ENCODE measurements at regions not wholly inside any gene's neighbourhood (a gene's known extent, or its start where the extent isn't known, plus 50 kb on each side); places are given as distances from the start of the nearest gene placed in this dataset.

DNA sequence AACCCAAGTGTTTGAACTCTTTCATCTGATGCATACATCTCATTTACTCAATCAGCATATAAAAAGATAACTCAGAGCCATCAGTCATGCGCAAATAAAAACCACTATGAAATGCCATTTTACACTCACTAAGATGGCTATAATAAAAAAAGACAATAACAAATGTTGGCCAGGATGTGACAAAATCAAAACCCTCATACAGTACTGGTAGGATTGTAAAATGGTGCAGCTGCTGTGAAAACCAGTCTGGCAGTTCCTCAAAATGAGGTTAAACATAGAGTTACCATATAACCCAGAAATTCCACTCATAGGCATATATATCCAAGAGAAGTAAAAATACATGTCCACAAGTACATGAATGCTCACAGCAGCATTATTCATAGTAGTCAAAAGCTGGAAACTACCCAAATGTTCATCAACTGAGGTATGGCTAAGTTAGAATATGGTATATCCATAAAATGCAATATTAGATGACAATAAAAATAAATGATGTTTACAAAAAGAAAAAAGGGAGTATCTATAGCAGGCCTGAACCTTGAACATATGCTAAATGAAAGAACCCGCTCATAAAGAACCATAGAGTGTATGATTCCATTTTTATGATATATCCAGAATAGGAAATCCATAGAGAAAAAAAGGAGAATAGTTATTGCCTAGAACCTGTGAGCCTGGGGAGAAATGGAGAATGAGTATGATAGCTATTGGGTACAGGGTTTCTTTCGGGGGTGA is 265.1 kb downstream of the SIPA1L2 start (continued):
- TF ChIP-seq, protein P1, sequence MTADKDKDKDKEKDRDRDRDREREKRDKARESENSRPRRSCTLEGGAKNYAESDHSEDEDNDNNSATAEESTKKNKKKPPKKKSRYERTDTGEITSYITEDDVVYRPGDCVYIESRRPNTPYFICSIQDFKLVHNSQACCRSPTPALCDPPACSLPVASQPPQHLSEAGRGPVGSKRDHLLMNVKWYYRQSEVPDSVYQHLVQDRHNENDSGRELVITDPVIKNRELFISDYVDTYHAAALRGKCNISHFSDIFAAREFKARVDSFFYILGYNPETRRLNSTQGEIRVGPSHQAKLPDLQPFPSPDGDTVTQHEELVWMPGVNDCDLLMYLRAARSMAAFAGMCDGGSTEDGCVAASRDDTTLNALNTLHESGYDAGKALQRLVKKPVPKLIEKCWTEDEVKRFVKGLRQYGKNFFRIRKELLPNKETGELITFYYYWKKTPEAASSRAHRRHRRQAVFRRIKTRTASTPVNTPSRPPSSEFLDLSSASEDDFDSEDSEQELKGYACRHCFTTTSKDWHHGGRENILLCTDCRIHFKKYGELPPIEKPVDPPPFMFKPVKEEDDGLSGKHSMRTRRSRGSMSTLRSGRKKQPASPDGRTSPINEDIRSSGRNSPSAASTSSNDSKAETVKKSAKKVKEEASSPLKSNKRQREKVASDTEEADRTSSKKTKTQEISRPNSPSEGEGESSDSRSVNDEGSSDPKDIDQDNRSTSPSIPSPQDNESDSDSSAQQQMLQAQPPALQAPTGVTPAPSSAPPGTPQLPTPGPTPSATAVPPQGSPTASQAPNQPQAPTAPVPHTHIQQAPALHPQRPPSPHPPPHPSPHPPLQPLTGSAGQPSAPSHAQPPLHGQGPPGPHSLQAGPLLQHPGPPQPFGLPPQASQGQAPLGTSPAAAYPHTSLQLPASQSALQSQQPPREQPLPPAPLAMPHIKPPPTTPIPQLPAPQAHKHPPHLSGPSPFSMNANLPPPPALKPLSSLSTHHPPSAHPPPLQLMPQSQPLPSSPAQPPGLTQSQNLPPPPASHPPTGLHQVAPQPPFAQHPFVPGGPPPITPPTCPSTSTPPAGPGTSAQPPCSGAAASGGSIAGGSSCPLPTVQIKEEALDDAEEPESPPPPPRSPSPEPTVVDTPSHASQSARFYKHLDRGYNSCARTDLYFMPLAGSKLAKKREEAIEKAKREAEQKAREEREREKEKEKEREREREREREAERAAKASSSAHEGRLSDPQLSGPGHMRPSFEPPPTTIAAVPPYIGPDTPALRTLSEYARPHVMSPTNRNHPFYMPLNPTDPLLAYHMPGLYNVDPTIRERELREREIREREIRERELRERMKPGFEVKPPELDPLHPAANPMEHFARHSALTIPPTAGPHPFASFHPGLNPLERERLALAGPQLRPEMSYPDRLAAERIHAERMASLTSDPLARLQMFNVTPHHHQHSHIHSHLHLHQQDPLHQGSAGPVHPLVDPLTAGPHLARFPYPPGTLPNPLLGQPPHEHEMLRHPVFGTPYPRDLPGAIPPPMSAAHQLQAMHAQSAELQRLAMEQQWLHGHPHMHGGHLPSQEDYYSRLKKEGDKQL (CRISPR knock-in tag; IDR thresholded peaks at IDR 0.05; ENCODE audit: borderline replicate concordance), result no peak
- TF ChIP-seq, protein P2, sequence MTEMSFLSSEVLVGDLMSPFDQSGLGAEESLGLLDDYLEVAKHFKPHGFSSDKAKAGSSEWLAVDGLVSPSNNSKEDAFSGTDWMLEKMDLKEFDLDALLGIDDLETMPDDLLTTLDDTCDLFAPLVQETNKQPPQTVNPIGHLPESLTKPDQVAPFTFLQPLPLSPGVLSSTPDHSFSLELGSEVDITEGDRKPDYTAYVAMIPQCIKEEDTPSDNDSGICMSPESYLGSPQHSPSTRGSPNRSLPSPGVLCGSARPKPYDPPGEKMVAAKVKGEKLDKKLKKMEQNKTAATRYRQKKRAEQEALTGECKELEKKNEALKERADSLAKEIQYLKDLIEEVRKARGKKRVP (CRISPR knock-in tag; IDR thresholded peaks at IDR 0.05), result no peak
- TF ChIP-seq ZNF583 (CRISPR knock-in tag; IDR thresholded peaks at IDR 0.05) (no peak), ZBTB17 (CRISPR knock-in tag; IDR thresholded peaks at IDR 0.05) (no peak), CBFB (CRISPR knock-in tag; IDR thresholded peaks at IDR 0.05) (no peak)

Measured in K562 (cell line).